T-cell (primary cell): ENCODE measurements at regions not wholly inside any gene's neighbourhood (a gene's known extent, or its start where the extent isn't known, plus 50 kb on each side); places are given as distances from the start of the nearest gene placed in this dataset.

Experiments used
- ATAC-seq, 4 experiments: fragments of 200-7000 bp in 3 of 4; fragments of 150-1000 bp in 1 of 4; cut with Tn5 transposase; replicated peaks in 1 of 4; 1 replicate in 3 of 4; 2 replicates in 1 of 4; pipeline ENCODE4 v1.10.0; 2021; ENCODE audit warnings: moderate library complexity in 3 of 4, mild to moderate bottlenecking in 2 of 4, moderate number of reproducible peaks in 1 of 4
- CTCF ChIA-PET, 2 donors: fragments of 300-600 bp; sonication (Branson Sonifier 250); formaldehyde crosslinking; loops; one replicate each; lab custom pipeline; 2022; ENCODE audit warnings: antibody characterized with exemption in 2 of 2; lab: Charles Lee
- POLR2A ChIA-PET, 2 donors: fragments of 300-600 bp; sonication (Branson Sonifier 250); formaldehyde crosslinking; loops; one replicate each; lab custom pipeline; 2022; ENCODE audit warnings: antibody characterized with exemption in 2 of 2; lab: Charles Lee
- DNase-seq, 35 experiments: peaks; one replicate each; pipeline versions ENCODE4 v3.0.0 to v3.0.0-alpha.2; 2013 to 2023
- H3K27ac ChIP-seq: one replicate; pipeline ENCODE4 v1.5.1; 2013; ENCODE audit warnings: low read length
- H3K27me3 ChIP-seq, 2 experiments: replicated peaks in 1 of 2; 1 replicate in 1 of 2; 2 replicates in 1 of 2; pipeline versions ENCODE4 v1.6.1 to v1.7.0; 2013; ENCODE audit warnings: low read length in 1 of 2, mixed read lengths in 1 of 2; ENCODE audit not compliant: control insufficient read depth in 2 of 2, insufficient read depth in 2 of 2; ENCODE audit errors: extremely low read depth in 1 of 2
- H3K36me3 ChIP-seq, 2 donors: 1 replicate in 1 of 2; 2 replicates in 1 of 2; pipeline versions ENCODE4 v1.6.1 to v1.7.0; 2013; ENCODE audit warnings: low read length in 1 of 2; ENCODE audit not compliant: control insufficient read depth in 2 of 2, insufficient read depth in 1 of 2; ENCODE audit errors: extremely low read depth in 1 of 2
- H3K4me1 ChIP-seq, 2 experiments: 1 replicate in 1 of 2; 2 replicates in 1 of 2; pipeline versions ENCODE4 v1.6.1 to v1.7.0; 2013; ENCODE audit warnings: low read length in 2 of 2, mixed read lengths in 1 of 2; ENCODE audit not compliant: insufficient read depth in 2 of 2, control insufficient read depth in 1 of 2; ENCODE audit errors: extremely low read depth in 1 of 2
- H3K4me3 ChIP-seq, 2 donors: 1 replicate in 1 of 2; 2 replicates in 1 of 2; pipeline versions ENCODE4 v1.5.1 to v1.7.0; 2013; ENCODE audit warnings: mild to moderate bottlenecking in 2 of 2, low read length in 1 of 2, moderate library complexity in 1 of 2; ENCODE audit not compliant: control insufficient read depth in 1 of 2; ENCODE audit errors: extremely low read depth in 1 of 2
- H3K9me3 ChIP-seq: 2 replicates; pipeline ENCODE4 v1.7.0; 2013
- H3K27ac Mint-ChIP-seq, 2 donors: one replicate each; pipeline ENCODE4 v1.8.0; 2020 to 2021; ENCODE audit warnings: mild to moderate bottlenecking in 2 of 2, mixed read lengths in 2 of 2
- H3K27me3 Mint-ChIP-seq, 2 donors: one replicate each; pipeline ENCODE4 v1.8.0; 2021 to 2022; ENCODE audit warnings: mixed read lengths in 2 of 2
- H3K36me3 Mint-ChIP-seq: one replicate; pipeline ENCODE4 v1.8.0; 2021; ENCODE audit warnings: mixed read lengths
- H3K4me1 Mint-ChIP-seq, 3 donors: one replicate each; pipeline ENCODE4 v1.8.0; 2020 to 2022; ENCODE audit warnings: mixed read lengths in 3 of 3, mild to moderate bottlenecking in 1 of 3
- H3K4me3 Mint-ChIP-seq, 3 donors: one replicate each; pipeline ENCODE4 v1.8.0; 2020 to 2022; ENCODE audit warnings: mild to moderate bottlenecking in 3 of 3, mixed read lengths in 3 of 3, moderate library complexity in 3 of 3
- H3K9me3 Mint-ChIP-seq, 3 donors: one replicate each; pipeline ENCODE4 v1.8.0; 2020 to 2022; ENCODE audit warnings: mixed read lengths in 3 of 3
- WGBS: methylation state at CpG from one replicate; pipeline ENCODE4 v1.1.5; 2013; ENCODE audit warnings: missing lambda C conversion rate; ENCODE audit not compliant: insufficient coverage; 5-methylcytosine and 5-hydroxymethylcytosine counted together

DNA sequence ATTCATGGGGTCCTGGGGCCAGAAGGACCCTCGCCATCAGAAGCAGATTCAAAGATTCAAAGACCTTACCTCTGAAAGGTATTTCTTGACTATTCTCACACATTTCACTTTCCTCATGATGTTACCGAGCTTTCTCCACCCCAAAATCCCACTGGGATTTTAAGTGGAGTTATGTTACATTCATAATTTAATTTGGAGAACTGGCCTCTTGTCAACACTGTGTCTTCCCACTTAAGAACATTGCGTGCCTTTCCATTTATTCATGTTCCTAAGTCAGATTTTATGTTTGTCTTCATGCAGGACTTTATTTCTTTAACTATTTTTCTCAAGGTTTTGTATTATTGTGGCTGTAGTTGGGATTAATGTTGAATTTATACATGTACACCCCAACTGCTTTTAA is 123.5 kb upstream of the BMPER start:
- no peak overlapping the region for H3K27ac ChIP-seq
- H3K36me3 Mint-ChIP-seq, result peaks cover 3% of the 10 kb centered on the region
- no peaks in the 10 kb centered on the region for H3K4me1 ChIP-seq
- H3K4me1 Mint-ChIP-seq, result no peaks in the 10 kb centered on the region
- POLR2A ChIA-PET, result no interaction called here
- H3K27me3 Mint-ChIP-seq, result no peaks in the 10 kb centered on the region
- no peak overlapping the region for H3K27ac Mint-ChIP-seq
- H3K27me3 ChIP-seq, result peaks cover 0 to 3% of the 10 kb centered on the region in 2 experiments
- no peak overlapping the region for H3K4me3 Mint-ChIP-seq
- no peaks in the 10 kb centered on the region for H3K36me3 ChIP-seq
- no peaks in the 10 kb centered on the region for H3K9me3 Mint-ChIP-seq
- ATAC-seq, result no peak
- DNase-seq, result no peak
- CTCF ChIA-PET, result no interaction called here
- no CpG with 5 or more reads among the region's 3 CpGs for WGBS
- H3K4me3 ChIP-seq, result no peak overlapping the region
- H3K9me3 ChIP-seq, result no peaks in the 10 kb centered on the region

DNA sequence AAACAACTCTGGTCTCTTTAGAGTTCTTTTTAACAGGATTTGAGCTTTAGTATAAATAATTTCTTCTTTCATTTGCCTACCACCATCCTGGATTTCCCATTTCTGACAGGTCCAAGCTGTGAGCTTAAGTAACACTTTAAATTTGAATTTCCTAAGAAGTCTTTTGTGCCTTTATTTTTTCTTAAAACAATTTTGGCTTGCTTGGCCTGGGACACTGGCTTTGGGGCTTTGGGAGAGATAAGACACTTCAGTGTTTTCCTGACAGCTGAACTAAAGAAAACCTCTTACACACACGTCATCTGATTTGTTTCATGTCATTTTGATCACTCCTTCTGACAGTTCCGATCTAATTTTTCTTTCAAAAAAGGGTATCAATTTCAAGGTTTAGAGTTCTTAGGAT is 121.3 kb upstream of the BMPER start:
- H3K4me3 Mint-ChIP-seq, result no peak overlapping the region
- no peak for DNase-seq
- ChIA-PET CTCF (no interaction called here), POLR2A (interaction anchor here in 1 of 2 donors (0.6 kb wide), 1 partner anchor 171 kb away, joined by 3 read pairs; no protein-coding TSS in a partner anchor)
- no peaks in the 10 kb centered on the region for H3K9me3 Mint-ChIP-seq
- peaks cover 3% of the 10 kb centered on the region for H3K36me3 Mint-ChIP-seq
- no peaks in the 10 kb centered on the region for H3K27me3 Mint-ChIP-seq
- no CpG with 5 or more reads among the region's 2 CpGs for WGBS
- no peaks in the 10 kb centered on the region for H3K36me3 ChIP-seq
- no peaks in the 10 kb centered on the region for H3K4me1 Mint-ChIP-seq
- no peak for ATAC-seq
- H3K4me3 ChIP-seq, result no peak overlapping the region
- H3K27ac ChIP-seq, result no peak overlapping the region
- peaks cover 0 to 3% of the 10 kb centered on the region in 2 experiments for H3K27me3 ChIP-seq
- H3K4me1 ChIP-seq, result no peaks in the 10 kb centered on the region
- no peaks in the 10 kb centered on the region for H3K9me3 ChIP-seq
- H3K27ac Mint-ChIP-seq, result no peak overlapping the region

DNA sequence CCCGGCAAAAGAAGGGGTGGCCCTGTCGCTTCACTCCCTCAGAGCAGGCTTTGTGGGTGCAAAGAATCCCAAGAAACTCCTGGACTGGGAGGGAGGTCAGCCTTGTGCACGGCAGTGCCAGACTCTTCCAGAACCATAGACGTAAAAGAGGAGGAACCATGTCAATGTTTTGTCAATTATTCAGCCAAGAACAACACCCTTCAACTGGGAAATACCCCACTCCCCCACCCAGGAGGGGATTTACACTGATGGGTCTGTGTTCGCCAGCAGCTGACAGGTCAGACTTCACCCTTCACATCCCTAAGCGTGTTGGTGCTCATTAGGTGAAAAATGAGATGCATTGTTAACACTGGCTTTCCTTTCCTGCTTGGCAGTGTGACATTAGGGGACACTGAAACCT is 116.8 kb upstream of the BMPER start:
- H3K36me3 ChIP-seq, result no peaks in the 10 kb centered on the region
- no peaks in the 10 kb centered on the region for H3K27me3 ChIP-seq
- Mint-ChIP-seq H3K9me3 (no peaks in the 10 kb centered on the region), H3K27ac (no peak overlapping the region), H3K36me3 (no peaks in the 10 kb centered on the region), H3K4me3 (no peak overlapping the region), H3K27me3 (no peaks in the 10 kb centered on the region), H3K4me1 (peaks cover 0 to 2% (median 0%) of the 10 kb centered on the region in 3 donors)
- ChIA-PET CTCF (no interaction called here), POLR2A (no interaction called here)
- H3K4me3 ChIP-seq, result no peak overlapping the region
- H3K9me3 ChIP-seq, result no peaks in the 10 kb centered on the region
- ATAC-seq (no peak), DNase-seq (no peak)
- H3K4me1 ChIP-seq, result no peaks in the 10 kb centered on the region
- no peak overlapping the region for H3K27ac ChIP-seq
- WGBS, result 94% methylated on average over 2 of the region's 6 CpGs

DNA sequence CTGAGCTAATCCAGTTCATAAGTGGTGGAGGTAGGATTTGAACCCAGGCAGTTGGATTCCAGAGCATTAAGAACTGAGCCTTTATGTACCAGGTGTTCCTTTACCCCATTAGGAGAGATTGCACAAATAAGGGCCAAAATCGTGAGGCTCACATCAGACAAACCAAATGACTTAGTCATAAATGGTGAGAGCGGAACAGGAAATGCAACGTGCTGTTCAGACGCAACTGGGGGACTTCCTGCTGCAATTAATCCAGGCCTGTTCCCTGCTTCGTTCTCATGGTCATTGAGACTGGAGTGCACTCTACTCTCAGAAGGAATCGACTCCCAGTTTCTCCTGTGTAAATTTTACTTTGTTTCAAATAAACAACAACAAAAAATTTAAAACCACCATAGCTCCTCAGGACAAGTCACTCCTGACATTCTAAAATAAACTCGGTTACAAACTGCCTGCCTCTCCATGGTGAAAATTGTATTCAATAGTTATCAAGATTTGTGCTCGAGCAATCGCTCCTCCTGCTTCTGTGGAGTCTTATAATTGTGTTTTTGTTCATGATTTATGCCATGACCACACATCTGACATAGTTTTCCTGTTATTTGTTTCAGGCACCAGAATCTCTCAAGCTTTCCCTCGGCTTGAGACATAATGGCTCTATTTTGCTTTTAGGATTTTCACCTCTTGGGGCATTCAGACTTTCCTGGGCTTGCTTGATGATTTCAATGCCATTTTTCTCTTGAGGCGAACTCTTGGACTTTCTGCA is 115.3 kb upstream of the BMPER start:
- no peaks in the 10 kb centered on the region for H3K9me3 ChIP-seq
- DNase-seq, result no peak
- CTCF ChIA-PET, result no interaction called here
- no peak for ATAC-seq
- H3K4me3 ChIP-seq, result no peak overlapping the region
- no peaks in the 10 kb centered on the region for H3K9me3 Mint-ChIP-seq
- 26% methylated on average over 7 of the region's 11 CpGs for WGBS
- no peak overlapping the region for H3K27ac ChIP-seq
- POLR2A ChIA-PET, result no interaction called here
- no peaks in the 10 kb centered on the region for H3K27me3 Mint-ChIP-seq
- no peaks in the 10 kb centered on the region for H3K4me1 ChIP-seq
- no peaks in the 10 kb centered on the region for H3K36me3 ChIP-seq
- no peak overlapping the region for H3K4me3 Mint-ChIP-seq
- no peak overlapping the region for H3K27ac Mint-ChIP-seq
- no peaks in the 10 kb centered on the region for H3K36me3 Mint-ChIP-seq
- no peaks in the 10 kb centered on the region for H3K27me3 ChIP-seq
- peaks cover 0 to 2% (median 0%) of the 10 kb centered on the region in 3 donors for H3K4me1 Mint-ChIP-seq

DNA sequence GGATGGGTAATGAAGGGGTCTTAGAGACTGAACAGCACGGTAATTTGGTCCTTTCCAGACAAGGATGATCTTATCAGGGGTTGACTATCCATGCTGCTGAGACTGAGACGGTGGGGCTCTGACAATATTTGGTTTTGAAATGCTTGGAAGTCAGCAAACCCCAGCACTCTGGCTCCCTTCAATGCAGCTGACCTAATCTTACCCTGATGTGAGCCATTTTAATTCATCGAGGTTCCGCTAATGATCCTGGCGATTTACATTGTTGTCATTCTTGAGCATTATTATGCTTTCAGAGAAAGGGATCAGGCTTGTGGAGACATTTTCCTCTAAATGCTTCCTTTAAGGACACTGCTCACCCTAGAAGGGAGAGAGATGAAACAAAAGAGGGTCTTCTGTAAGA is 114.6 kb upstream of the BMPER start:
- CTCF ChIA-PET, result no interaction called here
- DNase-seq, result no peak
- Mint-ChIP-seq H3K27ac (no peak overlapping the region), H3K4me3 (no peak overlapping the region), H3K36me3 (no peaks in the 10 kb centered on the region), H3K9me3 (no peaks in the 10 kb centered on the region), H3K27me3 (no peaks in the 10 kb centered on the region), H3K4me1 (peaks cover 0 to 2% (median 0%) of the 10 kb centered on the region in 3 donors)
- ATAC-seq, result no peak
- Histone ChIP-seq H3K27me3 (no peaks in the 10 kb centered on the region), H3K36me3 (no peaks in the 10 kb centered on the region), H3K4me1 (no peaks in the 10 kb centered on the region), H3K4me3 (no peak overlapping the region), H3K27ac (no peak overlapping the region), H3K9me3 (no peaks in the 10 kb centered on the region)
- 56% methylated on average over 2 of the region's 5 CpGs for WGBS
- POLR2A ChIA-PET, result no interaction called here

DNA sequence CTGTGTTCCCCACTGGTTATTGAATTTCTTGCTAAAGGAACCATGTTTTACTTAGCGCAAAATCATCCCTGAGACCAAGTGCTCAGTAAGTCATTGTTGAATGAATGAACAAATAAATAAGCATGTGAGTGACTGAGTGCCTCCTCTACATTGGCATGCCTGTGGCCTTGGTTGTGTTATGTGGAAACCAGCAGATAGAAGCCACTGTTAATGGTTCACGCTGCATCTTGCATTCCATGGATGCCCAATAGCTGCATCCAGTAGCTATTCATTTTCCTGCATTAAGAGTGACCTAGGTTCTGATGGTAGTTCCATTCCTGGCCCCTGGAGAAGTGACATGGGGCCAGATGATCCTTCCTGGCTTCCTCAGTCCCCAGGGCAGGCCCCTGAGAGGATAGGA is 113.3 kb upstream of the BMPER start:
- POLR2A ChIA-PET, result no interaction called here
- H3K9me3 ChIP-seq, result no peaks in the 10 kb centered on the region
- DNase-seq (no peak), ATAC-seq (no peak)
- CTCF ChIA-PET, result no interaction called here
- Mint-ChIP-seq H3K4me3 (no peak overlapping the region), H3K36me3 (no peaks in the 10 kb centered on the region), H3K27me3 (no peaks in the 10 kb centered on the region), H3K27ac (no peak overlapping the region), H3K9me3 (peaks cover 0 to under 1% (median 0%) of the 10 kb centered on the region in 3 donors), H3K4me1 (peaks cover 0 to 2% (median 0%) of the 10 kb centered on the region in 3 donors)
- H3K4me3 ChIP-seq, result no peak overlapping the region
- no peaks in the 10 kb centered on the region for H3K36me3 ChIP-seq
- no peaks in the 10 kb centered on the region for H3K4me1 ChIP-seq
- H3K27me3 ChIP-seq, result no peaks in the 10 kb centered on the region
- WGBS, result 100% methylated on average over 1 of the region's 2 CpGs
- H3K27ac ChIP-seq, result no peak overlapping the region
